ENCODE measurements at regions not wholly inside any gene's neighbourhood (a gene's known extent, or its start where the extent isn't known, plus 50 kb on each side); places are given as distances from the start of the nearest gene placed in this dataset.

- H3K27me3 ChIP-seq (ENCODE audit: control insufficient read depth in 1 of 2, insufficient read depth in 2 of 2, low read length in 2 of 2), result no peaks in the 10 kb centered on the region
- H3K9me3 ChIP-seq (ENCODE audit: low read length), result no peaks in the 10 kb centered on the region
- H3K36me3 ChIP-seq (ENCODE audit: insufficient read depth, low read length), result no peaks in the 10 kb centered on the region
- peaks cover 4% of the 10 kb centered on the region for H3K4me1 ChIP-seq (ENCODE audit: insufficient read depth, low read length)
- no peak overlapping the region for H3K4me3 ChIP-seq (ENCODE audit: low read depth in 1 of 2, low read length in 2 of 2)
- no peak overlapping the region for H3K9ac ChIP-seq (ENCODE audit: low read length)
- H3K27ac ChIP-seq (ENCODE audit: low read depth, low read length), result no peak overlapping the region
Observed at GRCh38 chr12:4168036-4168435, 105.5 kb upstream of the CCND2 start.

- Histone ChIP-seq H3K4me1 (ENCODE audit: insufficient read depth, low read length) (peaks cover 4% of the 10 kb centered on the region), H3K4me3 (ENCODE audit: low read depth in 1 of 2, low read length in 2 of 2) (peak overlapping the region; percentile 47 to 61), H3K27me3 (ENCODE audit: control insufficient read depth in 1 of 2, insufficient read depth in 2 of 2, low read length in 2 of 2) (no peaks in the 10 kb centered on the region), H3K9me3 (ENCODE audit: low read length) (no peaks in the 10 kb centered on the region), H3K27ac (ENCODE audit: low read depth, low read length) (peak overlapping the region; percentile 65), H3K9ac (ENCODE audit: low read length) (no peak overlapping the region), H3K36me3 (ENCODE audit: insufficient read depth, low read length) (no peaks in the 10 kb centered on the region)
Observed at GRCh38 chr12:4164559-4165558, 108.7 kb upstream of the CCND2 start.

DNA sequence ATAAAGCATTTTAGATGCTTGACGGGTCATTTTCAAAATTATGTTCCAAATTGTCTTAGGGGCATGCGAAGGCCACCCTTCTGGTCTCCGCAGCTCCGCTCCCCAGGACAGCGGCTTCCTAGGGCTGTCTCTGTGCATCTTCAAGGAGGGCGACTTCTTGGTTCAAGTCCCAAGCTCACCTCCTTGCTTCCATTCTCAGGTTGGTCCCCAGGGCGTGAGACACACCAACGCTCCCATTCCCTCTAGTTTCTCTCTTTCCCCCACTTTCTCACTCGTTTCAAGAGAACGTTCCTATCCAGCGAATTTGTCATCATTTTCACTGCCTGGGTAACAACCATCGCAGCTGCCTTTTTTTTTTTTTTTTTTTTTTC, 109.4 kb upstream of the CCND2 start:
- no peak overlapping the region for H3K9ac ChIP-seq (ENCODE audit: low read length)
- no peaks in the 10 kb centered on the region for H3K27me3 ChIP-seq (ENCODE audit: control insufficient read depth in 1 of 2, insufficient read depth in 2 of 2, low read length in 2 of 2)
- peak overlapping the region; percentile 47 to 61 for H3K4me3 ChIP-seq (ENCODE audit: low read depth in 1 of 2, low read length in 2 of 2)
- H3K36me3 ChIP-seq (ENCODE audit: insufficient read depth, low read length), result no peaks in the 10 kb centered on the region
- peaks cover 4% of the 10 kb centered on the region for H3K4me1 ChIP-seq (ENCODE audit: insufficient read depth, low read length)
- no peaks in the 10 kb centered on the region for H3K9me3 ChIP-seq (ENCODE audit: low read length)
- H3K27ac ChIP-seq (ENCODE audit: low read depth, low read length), result peak overlapping the region; percentile 65

DNA sequence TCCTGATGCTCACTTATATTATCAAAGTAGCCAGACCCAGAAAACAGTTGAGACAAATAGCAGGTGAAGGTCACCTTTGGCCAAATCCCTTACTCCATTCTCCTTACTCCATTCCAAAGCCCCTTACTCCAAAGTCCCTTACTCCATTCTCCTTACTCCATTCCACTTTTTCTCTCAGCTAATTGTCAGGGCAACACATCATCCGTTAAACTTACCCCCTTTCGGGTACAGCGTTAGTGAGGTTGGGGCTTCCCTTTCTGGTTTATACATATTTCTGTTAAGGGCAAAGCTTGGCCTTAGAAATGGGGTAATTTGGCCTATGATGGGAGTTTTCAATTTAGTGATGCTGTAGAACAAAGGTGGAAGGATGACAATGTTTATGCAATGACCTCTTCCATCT, 111.8 kb upstream of the CCND2 start:
- peaks cover 4% of the 10 kb centered on the region for H3K4me1 ChIP-seq (ENCODE audit: insufficient read depth, low read length)
- H3K27ac ChIP-seq (ENCODE audit: low read depth, low read length), result no peak overlapping the region
- H3K9ac ChIP-seq (ENCODE audit: low read length), result no peak overlapping the region
- no peaks in the 10 kb centered on the region for H3K36me3 ChIP-seq (ENCODE audit: insufficient read depth, low read length)
- H3K27me3 ChIP-seq (ENCODE audit: control insufficient read depth in 1 of 2, insufficient read depth in 2 of 2, low read length in 2 of 2), result no peaks in the 10 kb centered on the region
- H3K9me3 ChIP-seq (ENCODE audit: low read length), result no peaks in the 10 kb centered on the region
- no peak overlapping the region for H3K4me3 ChIP-seq (ENCODE audit: low read depth in 1 of 2, low read length in 2 of 2)

DNA sequence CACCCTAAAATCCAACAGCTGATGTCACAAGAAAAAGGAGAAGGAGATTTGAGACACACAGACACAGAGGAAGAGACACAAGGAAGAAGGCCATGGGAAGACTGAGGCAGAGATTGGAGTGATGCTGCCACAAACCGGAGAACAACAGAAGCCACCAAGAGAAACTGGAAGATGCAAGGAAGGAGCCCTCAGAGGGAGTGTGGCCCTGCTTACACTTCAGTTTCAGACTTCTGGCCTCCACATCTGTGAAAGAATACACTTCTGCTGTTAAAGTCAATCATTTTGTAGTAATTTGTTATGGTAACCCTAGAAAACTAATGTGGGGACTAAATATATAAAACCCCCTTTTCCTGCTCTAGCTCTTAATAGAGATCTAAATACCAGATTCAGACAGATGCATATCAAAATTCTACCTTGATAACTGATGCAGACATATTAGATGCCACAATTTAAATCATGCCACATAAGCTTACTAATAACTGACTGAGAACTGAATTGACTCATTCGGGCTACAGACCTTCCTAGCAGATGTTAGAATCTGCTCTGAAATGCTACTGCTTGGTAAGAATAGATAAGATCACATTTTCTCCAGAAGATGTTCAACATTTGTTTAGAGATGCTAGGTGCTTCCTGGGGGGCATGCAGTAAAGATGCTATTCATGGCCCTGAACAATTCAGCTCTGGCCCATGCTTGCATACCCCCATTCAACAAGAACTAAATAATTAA, 113.1 kb upstream of the CCND2 start:
- Histone ChIP-seq H3K9me3 (ENCODE audit: low read length) (no peaks in the 10 kb centered on the region), H3K27me3 (ENCODE audit: control insufficient read depth in 1 of 2, insufficient read depth in 2 of 2, low read length in 2 of 2) (no peaks in the 10 kb centered on the region), H3K4me1 (ENCODE audit: insufficient read depth, low read length) (peaks cover 4% of the 10 kb centered on the region), H3K27ac (ENCODE audit: low read depth, low read length) (no peak overlapping the region), H3K36me3 (ENCODE audit: insufficient read depth, low read length) (no peaks in the 10 kb centered on the region), H3K4me3 (ENCODE audit: low read depth in 1 of 2, low read length in 2 of 2) (no peak overlapping the region), H3K9ac (ENCODE audit: low read length) (no peak overlapping the region)

DNA sequence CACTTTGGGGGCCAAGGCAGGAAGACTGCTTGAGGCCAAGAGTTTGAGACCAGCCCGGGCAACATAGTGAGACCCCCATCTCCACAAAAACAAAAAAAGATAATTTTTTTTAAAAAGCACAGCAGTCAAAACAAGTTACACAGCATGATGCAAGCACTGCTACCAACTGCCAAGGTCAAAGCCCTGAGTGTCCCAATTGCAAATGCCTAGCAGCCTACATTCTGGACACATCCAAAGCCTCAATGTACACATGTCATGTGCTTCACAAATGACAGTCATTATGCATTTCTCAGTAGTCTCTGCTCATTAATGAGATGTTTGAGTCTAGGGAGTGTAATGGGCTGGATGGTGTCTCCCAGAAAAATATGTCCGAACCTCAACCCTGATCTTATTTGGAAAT, 113.7 kb upstream of the CCND2 start:
- Histone ChIP-seq H3K4me3 (ENCODE audit: low read depth in 1 of 2, low read length in 2 of 2) (no peak overlapping the region), H3K4me1 (ENCODE audit: insufficient read depth, low read length) (no peaks in the 10 kb centered on the region), H3K27me3 (ENCODE audit: control insufficient read depth in 1 of 2, insufficient read depth in 2 of 2, low read length in 2 of 2) (no peaks in the 10 kb centered on the region), H3K9ac (ENCODE audit: low read length) (no peak overlapping the region), H3K27ac (ENCODE audit: low read depth, low read length) (no peak overlapping the region), H3K36me3 (ENCODE audit: insufficient read depth, low read length) (no peaks in the 10 kb centered on the region), H3K9me3 (ENCODE audit: low read length) (no peaks in the 10 kb centered on the region)

GRCh38 chr12:4158306-4158705, 115.3 kb upstream of the CCND2 start:
- no peaks in the 10 kb centered on the region for H3K36me3 ChIP-seq (ENCODE audit: insufficient read depth, low read length)
- no peaks in the 10 kb centered on the region for H3K9me3 ChIP-seq (ENCODE audit: low read length)
- H3K4me3 ChIP-seq (ENCODE audit: low read depth in 1 of 2, low read length in 2 of 2), result no peak overlapping the region
- no peaks in the 10 kb centered on the region for H3K4me1 ChIP-seq (ENCODE audit: insufficient read depth, low read length)
- H3K9ac ChIP-seq (ENCODE audit: low read length), result no peak overlapping the region
- H3K27ac ChIP-seq (ENCODE audit: low read depth, low read length), result no peak overlapping the region
- no peaks in the 10 kb centered on the region for H3K27me3 ChIP-seq (ENCODE audit: control insufficient read depth in 1 of 2, insufficient read depth in 2 of 2, low read length in 2 of 2)

GRCh38 chr12:4157122-4157521, 116.4 kb upstream of the CCND2 start:
- Histone ChIP-seq H3K27ac (ENCODE audit: low read depth, low read length) (no peak overlapping the region), H3K4me3 (ENCODE audit: low read depth in 1 of 2, low read length in 2 of 2) (no peak overlapping the region), H3K36me3 (ENCODE audit: insufficient read depth, low read length) (no peaks in the 10 kb centered on the region), H3K4me1 (ENCODE audit: insufficient read depth, low read length) (no peaks in the 10 kb centered on the region), H3K27me3 (ENCODE audit: control insufficient read depth in 1 of 2, insufficient read depth in 2 of 2, low read length in 2 of 2) (no peaks in the 10 kb centered on the region), H3K9ac (ENCODE audit: low read length) (no peak overlapping the region), H3K9me3 (ENCODE audit: low read length) (no peaks in the 10 kb centered on the region)

- no peak overlapping the region for H3K4me3 ChIP-seq (ENCODE audit: low read depth in 1 of 2, low read length in 2 of 2)
- no peaks in the 10 kb centered on the region for H3K36me3 ChIP-seq (ENCODE audit: insufficient read depth, low read length)
- no peaks in the 10 kb centered on the region for H3K27me3 ChIP-seq (ENCODE audit: control insufficient read depth in 1 of 2, insufficient read depth in 2 of 2, low read length in 2 of 2)
- no peaks in the 10 kb centered on the region for H3K4me1 ChIP-seq (ENCODE audit: insufficient read depth, low read length)
- no peak overlapping the region for H3K9ac ChIP-seq (ENCODE audit: low read length)
- H3K27ac ChIP-seq (ENCODE audit: low read depth, low read length), result no peak overlapping the region
- no peaks in the 10 kb centered on the region for H3K9me3 ChIP-seq (ENCODE audit: low read length)
Observed at GRCh38 chr12:4156317-4156716, 117.2 kb upstream of the CCND2 start.

DNA sequence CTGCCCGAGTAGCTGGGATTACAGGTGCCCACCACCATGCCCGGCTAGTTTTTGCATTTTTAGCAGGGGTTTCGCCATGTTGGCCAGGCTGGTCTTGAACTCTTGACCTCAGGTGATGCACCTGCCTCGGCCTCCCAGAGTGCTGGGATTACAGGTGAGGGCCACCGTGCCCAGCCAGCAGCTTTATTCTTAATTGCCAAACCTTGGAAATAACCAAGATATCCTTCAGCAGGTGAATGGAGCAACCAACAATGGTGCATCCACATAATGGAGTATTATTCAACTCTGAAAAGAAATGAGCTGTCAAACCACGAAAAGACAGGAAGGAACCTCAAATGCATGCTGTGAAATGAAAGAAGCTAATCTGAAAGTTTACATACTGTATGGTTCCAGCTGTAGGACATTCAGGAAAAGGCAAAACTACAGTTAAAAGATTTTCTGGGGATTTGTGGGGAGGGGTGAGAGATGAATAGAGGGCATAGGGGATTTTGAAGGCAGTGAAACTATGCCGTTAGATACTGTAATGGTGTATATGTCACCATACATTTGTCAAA, 118.8 kb upstream of the CCND2 start:
- Histone ChIP-seq H3K4me1 (ENCODE audit: insufficient read depth, low read length) (no peaks in the 10 kb centered on the region), H3K9ac (ENCODE audit: low read length) (no peak overlapping the region), H3K27ac (ENCODE audit: low read depth, low read length) (no peak overlapping the region), H3K27me3 (ENCODE audit: control insufficient read depth in 1 of 2, insufficient read depth in 2 of 2, low read length in 2 of 2) (no peaks in the 10 kb centered on the region), H3K36me3 (ENCODE audit: insufficient read depth, low read length) (no peaks in the 10 kb centered on the region), H3K9me3 (ENCODE audit: low read length) (no peaks in the 10 kb centered on the region), H3K4me3 (ENCODE audit: low read depth in 1 of 2, low read length in 2 of 2) (no peak overlapping the region)

DNA sequence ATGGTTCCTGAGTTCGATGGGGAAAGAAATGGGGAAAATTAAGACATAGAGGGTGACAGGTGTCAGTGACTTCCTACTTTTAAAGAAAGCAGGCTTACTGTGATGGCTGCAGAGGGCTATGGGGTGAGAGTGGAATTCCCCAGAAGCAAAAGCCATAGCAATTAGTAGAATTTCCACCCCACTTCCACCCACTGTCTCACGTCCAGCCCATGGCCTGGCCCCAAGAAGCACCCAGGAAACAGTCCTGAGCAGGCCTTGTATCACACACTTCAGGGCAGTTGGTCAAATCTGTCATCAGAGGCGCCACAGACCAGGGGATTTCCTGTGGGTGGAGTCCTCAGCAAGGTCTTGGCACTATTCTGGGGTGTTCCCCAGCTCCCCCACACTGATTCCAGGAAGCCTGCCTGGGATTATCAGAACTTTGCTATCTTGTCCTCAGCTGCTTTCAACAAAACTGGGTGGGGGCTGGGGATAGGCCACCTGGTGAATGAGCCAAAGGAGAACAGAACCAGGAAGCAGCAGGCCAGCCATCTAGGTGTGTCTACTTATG, 120.1 kb upstream of the CCND2 start:
- H3K4me3 ChIP-seq (ENCODE audit: low read depth in 1 of 2, low read length in 2 of 2), result no peak overlapping the region
- H3K27me3 ChIP-seq (ENCODE audit: control insufficient read depth in 1 of 2, insufficient read depth in 2 of 2, low read length in 2 of 2), result no peaks in the 10 kb centered on the region
- H3K9ac ChIP-seq (ENCODE audit: low read length), result no peak overlapping the region
- H3K4me1 ChIP-seq (ENCODE audit: insufficient read depth, low read length), result no peaks in the 10 kb centered on the region
- H3K27ac ChIP-seq (ENCODE audit: low read depth, low read length), result no peak overlapping the region
- H3K36me3 ChIP-seq (ENCODE audit: insufficient read depth, low read length), result no peaks in the 10 kb centered on the region
- H3K9me3 ChIP-seq (ENCODE audit: low read length), result no peaks in the 10 kb centered on the region
